Upper lobe of left lung (tissue), 6 donors: ENCODE measurements at regions not wholly inside any gene's neighbourhood (a gene's known extent, or its start where the extent isn't known, plus 50 kb on each side); places are given as distances from the start of the nearest gene placed in this dataset.

ENCODE experiments used
- ATAC-seq, 2 donors: fragments of 200-7000 bp; cut with Tn5 transposase; one replicate each; pipeline ENCODE4 v1.9.1; 2022; ENCODE audit warnings: mild to moderate bottlenecking in 2 of 2, moderate library complexity in 2 of 2; ENCODE audit not compliant: low FRiP score in 2 of 2
- DNase-seq, 2 donors: peaks; one replicate each; pipeline ENCODE4 v3.0.0-alpha.2; 2019 to 2020
- H3K27ac ChIP-seq, 4 donors: fragments of 200-600 bp; sonication (generic); one replicate each; pipeline ENCODE4 v1.5.1; 2016 to 2019
- H3K27me3 ChIP-seq, 4 donors: fragments of 200-600 bp; sonication (generic); one replicate each; pipeline ENCODE4 v1.5.1; 2017 to 2019
- H3K36me3 ChIP-seq, 4 donors: fragments of 200-600 bp; sonication (generic); one replicate each; pipeline ENCODE4 v1.5.1; 2016 to 2019
- H3K4me1 ChIP-seq, 4 donors: fragments of 200-600 bp; sonication (generic); one replicate each; pipeline ENCODE4 v1.5.1; 2018 to 2019
- H3K4me3 ChIP-seq, 4 donors: fragments of 200-600 bp; sonication (generic); one replicate each; pipeline ENCODE4 v1.5.1; 2017 to 2019; ENCODE audit warnings: mild to moderate bottlenecking in 2 of 4, moderate library complexity in 1 of 4
- H3K9me3 ChIP-seq, 4 donors: fragments of 200-600 bp; sonication (generic); one replicate each; pipeline ENCODE4 v1.5.1; 2018 to 2019
- CTCF ChIP-seq, 6 experiments: fragments of 450-650 bp in 4 of 6; fragments of 200-600 bp in 2 of 6; sonication (generic) in 2 of 6; IDR thresholded peaks; one replicate each; pipeline ENCODE4 v1.5.1; 2016 to 2019; ENCODE audit warnings: antibody characterized with exemption in 6 of 6
- EP300 ChIP-seq, 4 donors: sonication (generic); formaldehyde crosslinking; IDR thresholded peaks; one replicate each; pipeline ENCODE4 v1.5.1; 2017; ENCODE audit warnings: antibody characterized with exemption in 4 of 4, control low read depth in 2 of 4
- POLR2A ChIP-seq, 4 donors: fragments of 450-650 bp; IDR thresholded peaks; one replicate each; pipeline ENCODE4 v1.5.1; 2016 to 2017; ENCODE audit warnings: antibody characterized with exemption in 4 of 4, mild to moderate bottlenecking in 2 of 4
- POLR2AphosphoS5 ChIP-seq, 2 donors: sonication (generic); formaldehyde crosslinking; IDR thresholded peaks; one replicate each; pipeline ENCODE4 v1.5.1; 2017; ENCODE audit warnings: antibody characterized with exemption in 2 of 2
- WGBS, 2 donors: methylation state at CpG; one replicate each; pipeline ENCODE4 v1.1.5; 2017 to 2018; 5-methylcytosine and 5-hydroxymethylcytosine counted together
- donor health status: DM: no; HTN: no; CAD: no; lungs with moderate emphysema.
- donor health status: DM: no; HTN: yes; CAD: no; lungs with severe emphysema.

- Histone ChIP-seq H3K27ac (no peak overlapping the region), H3K27me3 (no peaks in the 10 kb centered on the region), H3K9me3 (no peaks in the 10 kb centered on the region), H3K4me1 (no peaks in the 10 kb centered on the region), H3K36me3 (no peaks in the 10 kb centered on the region), H3K4me3 (no peak overlapping the region)
- DNase-seq, result no peak
- 96 to 100% methylated on average over 1 of the region's 1 CpG for WGBS, 2 donors
- no peak for ATAC-seq
- TF ChIP-seq POLR2AphosphoS5 (IDR thresholded peaks at IDR 0.05) (no peak), CTCF (IDR thresholded peaks at IDR 0.05) (no peak), POLR2A (IDR thresholded peaks at IDR 0.05) (no peak)
Observed at GRCh38 chr6:103617642-103618041, 1242.1 kb downstream of the HACE1 start.

GRCh38 chr6:103587722-103588121 is 1272.0 kb downstream of the HACE1 start:
- no peaks in the 10 kb centered on the region for H3K27me3 ChIP-seq
- no peak overlapping the region for H3K4me3 ChIP-seq
- DNase-seq, result no peak
- no peaks in the 10 kb centered on the region for H3K4me1 ChIP-seq
- ATAC-seq, result no peak
- H3K36me3 ChIP-seq, result no peaks in the 10 kb centered on the region
- no peak overlapping the region for H3K27ac ChIP-seq
- no peak for TF ChIP-seq POLR2A (IDR thresholded peaks at IDR 0.05)
- TF ChIP-seq CTCF (IDR thresholded peaks at IDR 0.05), result no peak
- no peaks in the 10 kb centered on the region for H3K9me3 ChIP-seq
- 74 to 78% methylated on average over 3 of the region's 3 CpGs for WGBS, 2 donors

- no peak overlapping the region for H3K4me3 ChIP-seq
- H3K27ac ChIP-seq, result no peak overlapping the region
- no peak for DNase-seq
- no peaks in the 10 kb centered on the region for H3K4me1 ChIP-seq
- H3K27me3 ChIP-seq, result no peaks in the 10 kb centered on the region
- 86 to 88% methylated on average over 3 of the region's 3 CpGs for WGBS, 2 donors
- ATAC-seq, result no peak
- no peaks in the 10 kb centered on the region for H3K9me3 ChIP-seq
- TF ChIP-seq EP300 (IDR thresholded peaks at IDR 0.05), result no peak
- TF ChIP-seq POLR2A (IDR thresholded peaks at IDR 0.05), result no peak
- TF ChIP-seq CTCF (IDR thresholded peaks at IDR 0.05), result no peak
- no peak for TF ChIP-seq POLR2AphosphoS5 (IDR thresholded peaks at IDR 0.05)
- H3K36me3 ChIP-seq, result no peaks in the 10 kb centered on the region
Observed at GRCh38 chr6:103578115-103578514, 1281.6 kb downstream of the HACE1 start.

- Histone ChIP-seq H3K4me1 (no peaks in the 10 kb centered on the region), H3K4me3 (no peak overlapping the region), H3K36me3 (no peaks in the 10 kb centered on the region), H3K9me3 (no peaks in the 10 kb centered on the region), H3K27ac (no peak overlapping the region), H3K27me3 (no peaks in the 10 kb centered on the region)
- TF ChIP-seq POLR2A (IDR thresholded peaks at IDR 0.05) (no peak), CTCF (IDR thresholded peaks at IDR 0.05) (no peak), EP300 (IDR thresholded peaks at IDR 0.05) (no peak), POLR2AphosphoS5 (IDR thresholded peaks at IDR 0.05) (no peak)
- WGBS, 2 donors, result 79 to 80% methylated on average over 2 of the region's 2 CpGs
- no peak for DNase-seq
- ATAC-seq, result no peak
Observed at GRCh38 chr6:103570431-103570830, 1289.3 kb downstream of the HACE1 start.

- no peak overlapping the region for H3K27ac ChIP-seq
- H3K9me3 ChIP-seq, result no peaks in the 10 kb centered on the region
- DNase-seq, result no peak
- no peaks in the 10 kb centered on the region for H3K4me1 ChIP-seq
- H3K4me3 ChIP-seq, result no peak overlapping the region
- TF ChIP-seq POLR2A (IDR thresholded peaks at IDR 0.05), result no peak
- TF ChIP-seq CTCF (IDR thresholded peaks at IDR 0.05), result no peak
- no peak for TF ChIP-seq POLR2AphosphoS5 (IDR thresholded peaks at IDR 0.05)
- no peak for TF ChIP-seq EP300 (IDR thresholded peaks at IDR 0.05)
- H3K27me3 ChIP-seq, result no peaks in the 10 kb centered on the region
- ATAC-seq, result no peak
- no peaks in the 10 kb centered on the region for H3K36me3 ChIP-seq
Observed at GRCh38 chr6:103554911-103555310, 1304.8 kb downstream of the HACE1 start.
